ENCODE measurements at regions not wholly inside any gene's neighbourhood (a gene's known extent, or its start where the extent isn't known, plus 50 kb on each side); places are given as distances from the start of the nearest gene placed in this dataset.

DNA sequence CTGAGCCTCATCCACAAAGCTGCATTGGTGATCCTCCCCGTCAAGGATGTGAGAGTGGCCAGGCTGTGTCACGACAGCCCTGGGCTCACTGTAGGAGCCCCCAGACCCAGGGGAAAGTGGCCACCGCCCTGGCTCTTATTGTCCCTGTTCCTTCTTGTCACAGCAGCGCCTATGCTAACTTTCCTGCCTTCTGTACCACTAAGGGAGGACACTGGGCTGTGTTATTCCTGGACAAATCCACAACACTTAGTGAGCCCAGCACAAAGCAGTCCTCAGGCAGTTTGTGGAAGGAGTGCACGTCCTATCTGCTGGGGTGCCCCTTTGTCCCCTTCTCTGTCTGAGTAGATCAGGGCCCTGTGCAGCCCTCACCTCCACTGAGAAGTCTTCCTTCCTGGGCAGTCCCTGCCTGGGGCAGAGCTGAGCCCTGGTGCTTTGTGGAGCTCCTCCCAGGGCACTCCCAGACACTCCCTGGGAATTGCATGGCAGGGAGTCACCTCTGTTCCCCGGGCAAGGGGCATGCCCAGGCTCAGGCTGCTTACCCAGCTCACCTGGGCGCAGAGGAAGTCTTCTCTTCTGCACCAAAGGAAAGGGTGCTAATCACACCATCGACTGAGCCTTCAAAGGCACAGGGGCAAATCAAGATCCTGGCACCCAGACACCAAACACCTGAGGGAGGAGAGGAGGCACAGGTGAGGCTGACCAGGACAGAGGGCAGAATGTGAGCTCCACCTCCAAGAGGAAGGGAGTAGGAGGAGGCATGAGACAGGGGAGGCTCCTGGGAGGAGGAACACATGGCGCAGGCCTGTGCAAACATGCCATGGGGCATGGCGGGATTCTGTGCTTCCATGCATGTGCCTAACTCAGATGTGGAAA is 138.7 kb downstream of the KLF13 start:
- Histone ChIP-seq H3K27me3 (ENCODE audit: control insufficient read depth, insufficient read depth) (no peaks in the 10 kb centered on the region), H3K9me3 (ENCODE audit: control insufficient read depth, low read length) (no peaks in the 10 kb centered on the region), H3K4me3 (ENCODE audit: low read length) (no peak overlapping the region), H3K4me1 (ENCODE audit: control insufficient read depth, insufficient read depth, low read length) (no peaks in the 10 kb centered on the region), H3K27ac (ENCODE audit: low read length) (no peak overlapping the region)
- intact Hi-C loops (cut with DNase I) = no loop called here
- WGBS = 65% methylated on average over 10 of the region's 10 CpGs
- DNase-seq = peak in 1 of 3 donors; percentile 32
- ATAC-seq = no peak

DNA sequence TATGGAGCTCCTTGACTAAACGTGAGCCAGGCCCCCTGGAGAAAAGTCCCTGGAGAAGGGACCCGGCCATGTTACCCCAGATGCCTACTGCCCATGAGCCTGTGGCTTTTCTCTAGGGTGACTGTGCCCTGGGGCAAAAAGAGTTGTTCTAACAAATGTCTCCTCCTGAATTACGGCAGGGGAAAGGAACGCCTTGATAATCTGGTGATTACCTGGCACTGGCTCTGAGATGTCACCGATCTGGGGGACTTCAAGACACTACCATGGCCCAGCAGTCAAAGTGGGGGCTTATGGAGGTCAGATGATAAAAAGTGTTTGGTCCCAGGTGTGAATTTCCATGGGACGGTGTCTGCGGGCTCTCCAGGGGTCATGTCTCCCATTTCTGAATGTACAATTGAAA is 140.7 kb downstream of the KLF13 start:
- DNase-seq = no peak
- Histone ChIP-seq H3K4me1 (ENCODE audit: control insufficient read depth, insufficient read depth, low read length) (no peaks in the 10 kb centered on the region), H3K4me3 (ENCODE audit: low read length) (no peak overlapping the region), H3K27ac (ENCODE audit: low read length) (no peak overlapping the region), H3K9me3 (ENCODE audit: control insufficient read depth, low read length) (no peaks in the 10 kb centered on the region), H3K27me3 (ENCODE audit: control insufficient read depth, insufficient read depth) (no peaks in the 10 kb centered on the region)
- intact Hi-C loops (cut with DNase I) = no loop called here
- no peak for ATAC-seq
- WGBS = 79% methylated on average over 7 of the region's 7 CpGs

DNA sequence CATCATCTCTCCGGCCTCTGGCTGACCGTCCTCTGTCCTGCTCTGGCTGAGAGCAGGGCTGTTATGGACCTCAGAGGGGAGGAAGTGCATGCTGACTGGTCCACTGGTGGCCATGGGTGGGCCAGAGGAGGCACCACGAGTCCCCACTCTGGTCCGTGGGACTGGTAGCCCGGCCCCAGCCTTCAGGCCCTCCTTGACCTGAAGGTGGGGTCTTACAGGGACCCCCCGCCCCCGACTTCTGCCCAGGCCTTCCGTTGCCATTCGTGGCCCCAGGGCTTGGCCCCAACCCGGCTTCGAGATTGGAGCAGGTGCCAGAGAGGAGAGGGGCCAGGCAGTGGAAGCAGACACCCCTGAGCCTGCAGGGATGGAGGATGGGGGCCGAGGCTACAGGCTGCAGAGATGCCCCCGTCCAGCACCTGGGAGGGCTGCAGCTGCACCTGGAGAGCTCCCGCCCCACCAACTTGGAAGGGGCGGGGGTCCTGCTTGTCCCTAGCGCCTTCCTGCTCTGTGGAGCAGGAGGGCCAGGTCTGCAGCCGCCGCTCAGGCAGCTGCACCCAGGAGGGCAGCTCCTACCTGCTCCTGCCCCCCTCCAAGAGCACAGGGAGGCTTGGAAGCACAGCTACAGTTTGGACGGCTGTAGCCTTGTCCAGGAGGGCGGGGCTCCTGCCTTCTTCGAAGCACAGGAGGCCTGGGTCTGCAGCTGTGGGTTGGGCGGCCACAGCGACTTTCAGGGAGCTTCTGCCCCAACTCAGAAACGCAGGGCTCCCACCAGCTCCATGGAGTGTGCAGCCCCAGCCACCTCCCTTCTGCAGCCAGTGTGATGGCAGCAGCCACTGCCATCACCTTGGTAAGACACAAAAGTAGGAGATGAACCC is 142.5 kb downstream of the KLF13 start:
- intact Hi-C loops (cut with DNase I) = no loop called here
- Histone ChIP-seq H3K4me1 (ENCODE audit: control insufficient read depth, insufficient read depth, low read length) (peaks cover 3% of the 10 kb centered on the region), H3K27me3 (ENCODE audit: control insufficient read depth, insufficient read depth) (no peaks in the 10 kb centered on the region), H3K9me3 (ENCODE audit: control insufficient read depth, low read length) (no peaks in the 10 kb centered on the region), H3K4me3 (ENCODE audit: low read length) (no peak overlapping the region), H3K27ac (ENCODE audit: low read length) (no peak overlapping the region)
- WGBS = 90% methylated on average over 24 of the region's 24 CpGs
- ATAC-seq (no peak), DNase-seq (peak in 1 of 3 donors; percentile 25)

DNA sequence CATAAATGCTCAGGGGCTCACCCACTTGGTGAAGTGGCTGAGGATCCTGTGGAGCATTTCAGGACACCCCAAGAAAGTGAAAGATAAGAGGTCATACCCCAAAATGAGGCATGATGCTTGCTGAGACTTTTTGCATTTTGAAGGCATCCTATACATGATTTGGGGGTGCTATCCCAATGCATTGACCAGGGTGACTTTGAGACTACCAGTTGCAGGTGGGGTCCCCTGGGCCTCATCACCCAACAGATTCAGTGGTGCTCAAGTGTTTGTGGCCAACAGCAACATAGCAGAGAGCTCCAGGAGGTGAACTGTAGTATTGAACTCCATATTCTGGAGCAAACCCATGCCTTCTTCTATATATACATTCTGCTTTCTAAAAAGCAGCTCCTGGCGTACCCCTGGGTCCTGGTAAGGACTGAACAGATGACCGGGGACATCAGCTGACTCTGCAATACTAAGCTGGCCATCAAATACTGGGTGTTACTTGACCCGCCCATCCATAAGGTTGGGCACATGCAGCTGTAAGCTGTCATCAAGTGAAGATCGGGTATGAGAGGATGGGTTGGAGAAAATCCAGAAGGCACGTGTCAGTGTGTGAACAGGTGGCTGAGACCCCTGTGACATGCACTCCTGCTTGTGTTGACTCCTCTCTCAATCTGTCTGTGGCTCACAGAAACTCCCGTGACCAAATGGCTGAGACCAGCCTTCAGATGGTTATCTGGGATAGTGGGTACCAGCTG is 143.3 kb downstream of the KLF13 start:
- H3K9me3 ChIP-seq (ENCODE audit: control insufficient read depth, low read length) = no peaks in the 10 kb centered on the region
- peaks cover 3% of the 10 kb centered on the region for H3K4me1 ChIP-seq (ENCODE audit: control insufficient read depth, insufficient read depth, low read length)
- no peak overlapping the region for H3K4me3 ChIP-seq (ENCODE audit: low read length)
- intact Hi-C loops (cut with DNase I) = no loop called here
- no peak for ATAC-seq
- WGBS = 66% methylated on average over 6 of the region's 6 CpGs
- no peak overlapping the region for H3K27ac ChIP-seq (ENCODE audit: low read length)
- H3K27me3 ChIP-seq (ENCODE audit: control insufficient read depth, insufficient read depth) = no peaks in the 10 kb centered on the region
- DNase-seq = no peak

DNA sequence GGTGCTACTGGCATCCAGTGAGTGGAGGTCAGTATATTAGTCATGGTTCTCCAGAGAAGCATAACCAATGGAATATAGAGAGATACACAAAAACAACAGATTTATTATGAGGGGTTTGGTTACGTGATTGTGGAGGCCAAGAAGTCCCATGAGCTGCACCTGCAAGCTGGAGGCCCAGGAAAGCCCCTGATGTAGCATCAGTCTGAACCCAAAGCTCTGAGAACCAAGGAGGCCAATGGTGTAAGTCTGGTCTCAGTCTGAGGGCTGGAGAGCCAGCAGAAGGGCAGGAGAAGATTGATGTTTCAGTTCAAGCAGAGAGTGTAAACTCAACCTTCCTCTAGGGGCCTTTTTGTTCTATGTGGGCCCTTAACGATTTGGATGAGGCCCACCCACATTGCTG is 144.1 kb downstream of the KLF13 start:
- no peak for ATAC-seq
- no peak for DNase-seq
- Histone ChIP-seq H3K4me1 (ENCODE audit: control insufficient read depth, insufficient read depth, low read length) (peaks cover 3% of the 10 kb centered on the region), H3K4me3 (ENCODE audit: low read length) (no peak overlapping the region), H3K27ac (ENCODE audit: low read length) (no peak overlapping the region), H3K27me3 (ENCODE audit: control insufficient read depth, insufficient read depth) (no peaks in the 10 kb centered on the region), H3K9me3 (ENCODE audit: control insufficient read depth, low read length) (no peaks in the 10 kb centered on the region)
- intact Hi-C loops (cut with DNase I) = no loop called here
- WGBS = 77% methylated on average over 2 of the region's 2 CpGs

DNA sequence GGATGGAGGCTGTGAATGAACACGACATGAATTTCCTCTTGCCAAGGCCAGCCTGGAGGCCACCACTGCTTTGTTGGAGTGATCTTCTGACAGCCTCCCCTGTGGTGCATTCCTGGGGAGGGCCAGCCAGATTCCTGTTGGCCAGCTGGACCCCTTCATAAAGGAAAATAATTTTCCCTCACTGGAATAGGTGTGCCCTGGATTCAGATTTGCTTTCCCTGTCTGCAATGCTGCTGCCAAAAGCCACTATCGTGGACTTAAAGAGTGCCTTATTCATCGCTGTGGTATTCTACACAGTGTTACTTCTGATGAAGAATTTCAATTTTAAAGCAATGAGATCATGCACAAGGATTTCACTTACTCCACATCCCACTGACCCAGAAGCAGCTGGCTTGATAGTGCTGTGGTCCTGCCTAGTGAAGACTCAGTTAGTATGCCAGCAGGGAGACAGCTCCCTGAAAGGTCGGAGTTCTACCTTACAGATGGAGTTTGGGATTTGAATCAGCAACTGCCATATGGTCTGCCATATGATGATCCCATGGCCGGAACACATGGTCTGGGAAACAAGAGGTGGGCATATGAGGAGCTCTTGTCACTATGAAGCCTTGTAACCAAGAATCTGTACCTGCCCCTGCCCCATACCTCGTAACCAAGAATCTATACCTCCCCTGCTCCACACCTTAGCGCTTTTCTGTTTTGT is 145.2 kb downstream of the KLF13 start:
- H3K4me1 ChIP-seq (ENCODE audit: control insufficient read depth, insufficient read depth, low read length) = peaks cover 3% of the 10 kb centered on the region
- 71% methylated on average over 7 of the region's 7 CpGs for WGBS
- H3K4me3 ChIP-seq (ENCODE audit: low read length) = no peak overlapping the region
- no peak overlapping the region for H3K27ac ChIP-seq (ENCODE audit: low read length)
- no peaks in the 10 kb centered on the region for H3K9me3 ChIP-seq (ENCODE audit: control insufficient read depth, low read length)
- peak; percentile 40 to 68 for ATAC-seq
- no peaks in the 10 kb centered on the region for H3K27me3 ChIP-seq (ENCODE audit: control insufficient read depth, insufficient read depth)
- peak in 1 of 3 donors; percentile 45 for DNase-seq
- intact Hi-C loops (cut with DNase I) = no loop called here

DNA sequence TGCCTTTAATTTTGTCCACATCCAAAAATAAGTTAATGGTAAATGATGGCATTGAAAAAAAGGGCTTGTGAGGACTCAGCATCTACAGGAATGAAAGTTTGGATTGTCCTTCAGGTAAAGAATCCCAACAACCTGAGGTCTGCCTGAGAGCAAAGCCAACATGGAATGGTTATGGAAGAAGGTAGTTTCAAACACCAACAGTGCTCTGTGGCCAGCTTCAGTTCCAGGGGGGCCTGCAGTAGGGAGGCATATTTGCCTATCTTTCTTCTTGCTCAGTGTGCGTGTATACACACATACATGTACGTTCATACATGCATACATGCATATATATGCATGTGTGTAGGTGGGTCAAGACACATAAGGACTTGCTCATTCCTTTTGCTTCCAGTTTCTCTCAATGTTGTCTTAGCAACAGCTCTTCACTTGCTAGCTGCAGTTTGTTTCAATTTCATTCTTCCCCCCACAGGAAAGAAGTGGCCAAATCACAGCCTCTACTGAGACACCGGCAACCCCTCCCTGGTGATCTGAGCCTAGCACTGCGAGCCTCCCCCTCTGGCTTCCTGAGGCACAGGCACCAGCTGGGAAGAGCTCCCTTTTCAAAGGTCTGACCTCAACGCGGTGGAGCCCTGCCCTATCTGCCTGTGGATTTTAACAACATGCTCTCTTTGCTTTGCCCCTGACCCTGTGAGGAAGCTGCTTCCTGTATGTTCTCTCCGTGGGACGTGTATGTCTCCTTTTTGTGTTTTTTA is 146.2 kb downstream of the KLF13 start:
- DNase-seq = peak in 1 of 3 donors; percentile 74
- Histone ChIP-seq H3K9me3 (ENCODE audit: control insufficient read depth, low read length) (no peaks in the 10 kb centered on the region), H3K27me3 (ENCODE audit: control insufficient read depth, insufficient read depth) (no peaks in the 10 kb centered on the region), H3K27ac (ENCODE audit: low read length) (no peak overlapping the region), H3K4me3 (ENCODE audit: low read length) (no peak overlapping the region), H3K4me1 (ENCODE audit: control insufficient read depth, insufficient read depth, low read length) (peaks cover 3% of the 10 kb centered on the region)
- WGBS = 26% methylated on average over 8 of the region's 8 CpGs
- peak; percentile 51 to 77 for ATAC-seq
- intact Hi-C loops (cut with DNase I) = no loop called here

DNA sequence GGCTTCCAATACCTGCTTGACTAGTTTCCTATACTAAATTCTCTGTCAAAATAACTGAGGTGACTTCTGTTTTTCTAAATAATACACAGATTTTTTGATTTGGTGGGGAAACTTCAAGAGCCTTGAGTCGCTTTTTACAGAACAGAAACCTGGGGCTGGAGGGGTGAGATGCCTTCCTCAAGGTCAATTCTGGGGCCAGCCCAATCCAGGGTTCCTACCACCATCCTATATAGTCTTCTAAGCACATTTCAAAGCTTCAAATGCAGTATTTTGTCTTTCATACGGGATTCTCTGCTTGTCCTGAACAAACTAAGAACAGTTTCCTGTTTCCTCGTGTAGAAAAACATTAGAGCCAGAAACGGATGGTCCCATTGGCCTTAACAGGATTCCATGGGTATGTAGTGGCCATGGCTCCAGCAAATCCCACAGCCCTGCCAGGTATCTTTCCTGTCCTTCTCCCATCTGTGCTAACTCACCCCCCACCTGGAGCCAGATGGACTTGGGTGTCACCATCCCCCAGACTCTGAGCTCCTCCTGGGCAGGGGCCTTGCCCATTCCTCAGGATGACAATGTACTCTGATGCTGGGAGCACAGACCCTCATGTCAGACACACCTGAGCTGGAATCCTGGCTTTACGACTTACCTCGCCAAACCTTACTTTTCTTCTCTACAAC is 146.9 kb downstream of the KLF13 start:
- Histone ChIP-seq H3K27me3 (ENCODE audit: control insufficient read depth, insufficient read depth) (no peaks in the 10 kb centered on the region), H3K9me3 (ENCODE audit: control insufficient read depth, low read length) (no peaks in the 10 kb centered on the region), H3K4me3 (ENCODE audit: low read length) (no peak overlapping the region), H3K27ac (ENCODE audit: low read length) (no peak overlapping the region), H3K4me1 (ENCODE audit: control insufficient read depth, insufficient read depth, low read length) (peaks cover 3% of the 10 kb centered on the region)
- 66% methylated on average over 6 of the region's 6 CpGs for WGBS
- intact Hi-C loops (cut with DNase I) = no loop called here
- no peak for DNase-seq
- no peak for ATAC-seq

DNA sequence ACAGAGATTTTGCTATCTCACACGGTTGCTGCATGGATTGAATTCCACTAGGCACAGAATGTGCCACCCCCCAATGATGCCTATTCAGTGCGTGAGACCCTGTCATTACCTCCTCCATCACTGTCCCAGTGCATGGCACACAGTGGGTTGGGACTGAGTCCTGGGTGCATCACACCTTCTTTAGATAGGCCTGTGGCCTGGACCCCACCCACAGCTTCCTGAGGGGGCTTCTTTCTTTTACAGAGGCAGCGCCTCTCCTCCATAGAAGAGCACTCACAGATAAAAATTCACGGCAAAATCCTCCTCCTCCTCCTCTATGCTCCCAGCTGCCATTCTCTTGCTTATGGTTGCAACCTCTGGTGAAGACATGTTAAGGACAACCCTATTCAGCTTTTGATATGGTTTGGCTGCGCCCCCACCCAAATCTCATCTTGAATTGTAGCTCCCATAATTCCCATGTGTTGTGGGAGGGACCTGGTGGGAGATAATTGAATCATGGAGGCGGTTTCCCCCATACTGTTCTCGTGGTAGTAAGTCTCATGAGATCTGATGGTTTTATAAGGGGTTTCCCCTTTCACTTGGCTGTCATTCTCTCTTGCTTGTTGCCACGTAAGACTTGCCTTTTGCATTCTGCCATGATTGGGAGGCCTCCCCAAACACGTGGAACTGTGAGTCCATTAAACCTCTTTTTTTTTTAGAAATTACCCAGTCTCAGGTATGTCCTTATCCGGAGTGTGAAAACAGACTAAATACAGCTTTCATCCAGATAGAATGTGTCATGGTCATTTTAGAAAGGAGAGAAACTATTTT is 147.6 kb downstream of the KLF13 start:
- no peak for DNase-seq
- intact Hi-C loops (cut with DNase I) = no loop called here
- 88% methylated on average over 10 of the region's 10 CpGs for WGBS

More for the DNA sequence above, 147.6 kb downstream of the KLF13 start:
- Histone ChIP-seq H3K4me3 (ENCODE audit: low read length) (no peak overlapping the region), H3K4me1 (ENCODE audit: control insufficient read depth, insufficient read depth, low read length) (peaks cover 3% of the 10 kb centered on the region), H3K27ac (ENCODE audit: low read length) (no peak overlapping the region), H3K9me3 (ENCODE audit: control insufficient read depth, low read length) (no peaks in the 10 kb centered on the region), H3K27me3 (ENCODE audit: control insufficient read depth, insufficient read depth) (no peaks in the 10 kb centered on the region)
- no peak for ATAC-seq

Data from right cardiac atrium (tissue), 5 donors.